Ectodermal cell (in vitro differentiated cells): ENCODE measurements at regions not wholly inside any gene's neighbourhood (a gene's known extent, or its start where the extent isn't known, plus 50 kb on each side); places are given as distances from the start of the nearest gene placed in this dataset.
"Not testable (repeated sequence)": the region's sequence is repeated elsewhere in the genome, so short reads cannot be mapped to it uniquely, and the experiment has no call there.

ENCODE experiments used
- H3K27ac ChIP-seq: 2 replicates; pipeline ENCODE4 v1.7.0; 2013; ENCODE audit warnings: mild to moderate bottlenecking, low read depth, low read length; ENCODE audit not compliant: insufficient read depth, poor library complexity, severe bottlenecking
- H3K27me3 ChIP-seq: 2 replicates; pipeline ENCODE4 v1.7.0; 2013; ENCODE audit warnings: mild to moderate bottlenecking, low read length; ENCODE audit not compliant: insufficient read depth, control insufficient read depth, poor library complexity, severe bottlenecking
- H3K36me3 ChIP-seq: one replicate; pipeline ENCODE4 v1.7.0; 2013; ENCODE audit warnings: low read length; ENCODE audit not compliant: control insufficient read depth, insufficient read depth
- H3K4me1 ChIP-seq: one replicate; pipeline ENCODE4 v1.7.0; 2013; ENCODE audit warnings: low read length; ENCODE audit not compliant: control insufficient read depth, insufficient read depth
- H3K4me3 ChIP-seq: 2 replicates; pipeline ENCODE4 v1.7.0; 2013; ENCODE audit warnings: low read depth, low read length, control low read depth; ENCODE audit not compliant: insufficient read depth
- H3K9me3 ChIP-seq: 2 replicates; pipeline ENCODE4 v1.7.0; 2013; ENCODE audit warnings: mild to moderate bottlenecking, low read length, moderate library complexity; ENCODE audit not compliant: control insufficient read depth
- WGBS, 2 experiments: methylation state at CpG; one replicate each; pipeline ENCODE4 v1.1.7; 2013; ENCODE audit warnings: missing lambda C conversion rate in 2 of 2; 5-methylcytosine and 5-hydroxymethylcytosine counted together

DNA sequence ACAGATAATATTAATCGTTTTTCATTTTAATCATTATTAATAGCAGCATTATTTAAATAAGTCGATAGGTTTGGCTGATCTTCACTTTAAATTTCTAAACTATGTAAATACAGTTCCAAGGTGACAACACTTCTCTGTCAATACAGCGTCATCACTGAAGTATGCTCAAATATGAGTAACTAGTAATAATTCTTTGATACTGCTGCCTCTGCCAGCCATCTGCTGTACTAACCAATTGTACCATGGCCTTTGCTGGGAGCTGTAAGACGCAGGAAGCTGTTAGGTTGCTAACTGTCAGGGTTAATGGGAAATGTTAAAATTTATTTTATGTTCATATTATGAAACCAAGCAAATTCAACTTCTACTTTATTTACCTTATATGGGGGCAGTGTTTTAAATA is 1650.5 kb upstream of the LRRTM3 start:
- Histone ChIP-seq H3K36me3 (no peaks in the 10 kb centered on the region), H3K27ac (no peak overlapping the region), H3K4me1 (no peaks in the 10 kb centered on the region), H3K27me3 (peaks cover 6% of the 10 kb centered on the region), H3K9me3 (no peaks in the 10 kb centered on the region), H3K4me3 (no peak overlapping the region)
- 83 to 100% methylated on average over 1 to 2 of the region's 4 CpGs for WGBS, 2 experiments

DNA sequence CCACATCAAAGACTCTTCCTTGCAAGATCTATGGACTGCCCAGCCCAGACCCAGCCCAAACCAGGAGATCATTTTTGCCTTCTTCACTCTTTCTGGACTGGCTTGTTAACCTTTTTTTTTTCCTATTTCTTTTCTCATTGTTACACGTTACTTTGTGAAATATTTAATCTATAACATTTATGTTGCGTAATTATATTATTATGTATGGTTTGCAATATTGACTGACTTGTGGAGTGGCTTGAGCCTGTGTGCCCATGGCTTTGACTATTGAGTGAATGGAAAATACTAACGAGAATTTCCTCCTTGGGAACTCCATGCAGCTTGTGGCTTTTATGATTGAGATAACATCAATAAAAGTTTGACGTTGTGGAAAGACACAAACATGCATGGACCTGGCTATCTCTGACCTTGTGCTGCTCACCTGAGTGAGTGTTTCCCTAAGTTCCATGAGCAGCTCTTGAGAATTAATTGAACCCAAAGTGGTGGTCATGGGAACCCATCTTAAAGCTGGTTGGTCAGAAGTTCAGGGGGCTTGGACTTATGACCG is 1641.3 kb upstream of the LRRTM3 start:
- H3K36me3 ChIP-seq = no peaks in the 10 kb centered on the region
- no peaks in the 10 kb centered on the region for H3K27me3 ChIP-seq
- no peak overlapping the region for H3K27ac ChIP-seq
- 94 to 97% methylated on average over 3 to 5 of the region's 5 CpGs for WGBS, 2 experiments
- H3K4me1 ChIP-seq = no peaks in the 10 kb centered on the region
- H3K4me3 ChIP-seq = no peak overlapping the region
- no peaks in the 10 kb centered on the region for H3K9me3 ChIP-seq

DNA sequence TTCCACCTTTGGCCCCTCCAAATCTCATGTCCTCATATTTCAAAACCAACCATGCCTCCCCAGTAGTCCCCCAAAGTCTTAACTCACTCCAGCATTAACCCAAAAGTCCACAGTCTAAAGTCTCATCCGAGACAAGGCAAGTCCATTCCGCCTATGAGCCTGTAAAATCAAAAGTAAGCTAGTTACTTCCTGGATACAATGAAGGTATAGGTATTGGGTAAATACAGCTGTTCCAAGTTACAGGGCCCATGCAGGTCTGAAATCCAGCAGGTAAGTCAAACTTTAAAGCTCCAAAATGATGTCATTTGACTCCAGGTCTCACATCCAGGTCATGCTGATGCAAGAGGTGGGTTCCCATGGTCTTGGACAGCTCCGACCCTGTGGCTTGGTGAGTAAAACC is 1640.1 kb upstream of the LRRTM3 start:
- not testable (repeated sequence) for H3K4me1 ChIP-seq, H3K4me3 ChIP-seq, H3K27ac ChIP-seq, H3K27me3 ChIP-seq, H3K9me3 ChIP-seq, H3K36me3 ChIP-seq
- 93% methylated on average over 3 of the region's 3 CpGs for WGBS, 2 experiments

DNA sequence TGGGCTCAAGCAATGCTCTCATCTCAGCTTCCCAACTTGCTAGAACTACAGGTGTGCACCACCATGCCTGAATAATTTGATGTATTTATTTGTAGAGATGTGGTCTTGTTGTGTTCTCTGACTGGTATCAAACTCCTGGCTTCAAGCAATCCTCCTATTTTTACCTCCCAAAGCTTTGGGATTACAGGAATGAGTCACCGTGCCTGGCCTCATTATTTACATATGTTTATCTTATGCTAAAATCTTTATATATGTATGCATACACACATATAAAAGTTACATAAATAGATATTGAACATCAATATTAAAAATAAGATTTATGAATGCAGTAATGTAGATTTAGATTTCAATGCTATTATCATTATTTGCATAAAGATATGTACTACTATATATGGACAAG is 1634.5 kb upstream of the LRRTM3 start:
- Histone ChIP-seq H3K27ac (no peak overlapping the region), H3K4me1 (no peaks in the 10 kb centered on the region), H3K27me3 (no peaks in the 10 kb centered on the region), H3K36me3 (no peaks in the 10 kb centered on the region), H3K9me3 (no peaks in the 10 kb centered on the region), H3K4me3 (no peak overlapping the region)
- no CpG with 5 or more reads among the region's 1 CpG for WGBS, 2 experiments

DNA sequence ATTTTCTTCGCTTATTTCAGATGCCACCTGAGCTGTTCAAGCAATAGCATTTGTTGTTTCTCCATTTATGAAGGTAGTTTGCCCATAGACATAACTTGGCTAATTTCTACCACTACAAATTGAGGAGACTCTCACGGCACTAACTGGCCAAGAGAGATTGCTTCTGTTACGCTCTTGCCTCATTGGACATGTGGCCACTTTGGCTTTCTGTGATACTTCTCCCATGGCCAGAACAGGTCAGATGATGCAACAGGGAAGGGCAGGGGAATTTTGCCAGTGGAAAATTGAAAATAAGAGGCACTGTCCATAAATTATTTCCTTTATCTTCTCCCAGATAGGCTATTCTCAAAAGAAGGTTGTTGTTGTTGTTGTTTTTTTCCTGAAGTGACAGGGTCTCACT is 1633.3 kb upstream of the LRRTM3 start:
- Histone ChIP-seq H3K4me3 (no peak overlapping the region), H3K27me3 (no peaks in the 10 kb centered on the region), H3K36me3 (no peaks in the 10 kb centered on the region), H3K27ac (no peak overlapping the region), H3K9me3 (no peaks in the 10 kb centered on the region), H3K4me1 (no peaks in the 10 kb centered on the region)
- 97 to 98% methylated on average over 3 of the region's 3 CpGs for WGBS, 2 experiments

DNA sequence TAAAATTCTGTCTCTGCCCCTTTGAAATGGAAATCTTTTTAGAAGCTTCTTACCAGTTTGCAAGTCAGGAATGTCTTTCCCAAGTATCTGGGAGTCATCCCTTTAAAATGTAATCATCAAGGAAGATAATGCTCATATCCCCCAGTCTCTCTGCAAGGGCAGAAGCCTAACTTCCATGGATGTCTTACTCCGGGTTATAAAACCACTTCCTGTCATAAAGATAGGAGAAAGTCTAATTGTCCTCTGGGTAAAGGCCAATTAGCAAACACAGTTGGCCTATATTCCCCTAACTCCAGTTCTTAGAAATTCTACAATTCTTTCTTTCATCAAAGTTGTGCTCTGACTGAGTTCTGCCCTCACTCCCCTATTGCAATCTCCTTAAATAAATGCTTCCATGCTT is 1631.5 kb upstream of the LRRTM3 start:
- WGBS, 2 experiments = 59 to 75% methylated on average over 1 of the region's 1 CpG
- Histone ChIP-seq H3K4me1 (no peaks in the 10 kb centered on the region), H3K27me3 (no peaks in the 10 kb centered on the region), H3K27ac (no peak overlapping the region), H3K4me3 (no peak overlapping the region), H3K9me3 (no peaks in the 10 kb centered on the region), H3K36me3 (no peaks in the 10 kb centered on the region)

DNA sequence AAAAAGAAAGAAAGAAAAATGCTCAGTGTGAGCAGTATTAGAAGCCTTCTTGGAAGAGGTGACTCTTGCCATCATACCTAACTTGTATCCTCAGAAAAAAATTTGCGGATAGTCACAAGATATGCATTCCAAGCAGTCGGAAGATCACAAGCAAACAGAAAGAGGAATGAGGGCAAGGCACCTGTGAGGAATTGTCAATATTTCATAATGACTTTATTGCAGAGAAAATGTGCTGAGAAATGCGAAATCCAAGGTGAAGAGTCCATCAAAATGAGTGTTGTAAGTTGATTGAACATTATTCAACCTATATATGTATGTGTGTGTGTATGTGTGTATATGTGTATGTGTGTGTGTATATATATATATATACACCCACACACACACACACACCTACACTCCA is 1624.7 kb upstream of the LRRTM3 start:
- Histone ChIP-seq H3K4me1 (no peaks in the 10 kb centered on the region), H3K27ac (no peak overlapping the region), H3K27me3 (no peaks in the 10 kb centered on the region), H3K9me3 (no peaks in the 10 kb centered on the region), H3K4me3 (no peak overlapping the region), H3K36me3 (no peaks in the 10 kb centered on the region)
- 89 to 97% methylated on average over 3 of the region's 3 CpGs for WGBS, 2 experiments

DNA sequence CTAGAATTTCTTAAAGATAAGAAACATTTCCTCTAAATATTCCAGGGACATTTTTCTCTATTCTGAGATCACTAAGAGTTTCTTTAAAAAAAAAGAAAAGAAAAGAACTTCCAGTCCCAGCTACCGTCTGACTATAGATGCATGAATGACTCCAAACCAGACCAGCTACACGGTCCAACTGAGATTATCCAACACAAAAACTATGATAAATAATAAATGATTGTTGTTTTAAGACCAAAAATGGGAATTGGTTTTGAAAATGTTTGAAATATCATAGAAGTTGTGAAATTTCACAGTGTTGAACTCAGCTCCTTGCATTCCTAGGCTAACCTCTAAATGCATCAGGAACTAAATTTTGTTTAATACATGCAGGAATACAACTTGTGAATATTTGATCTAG is 1619.6 kb upstream of the LRRTM3 start:
- Histone ChIP-seq H3K27ac (no peak overlapping the region), H3K9me3 (no peaks in the 10 kb centered on the region), H3K4me1 (no peaks in the 10 kb centered on the region), H3K4me3 (no peak overlapping the region), H3K27me3 (no peaks in the 10 kb centered on the region), H3K36me3 (no peaks in the 10 kb centered on the region)
- WGBS, 2 experiments = no CpG with 5 or more reads among the region's 2 CpGs

DNA sequence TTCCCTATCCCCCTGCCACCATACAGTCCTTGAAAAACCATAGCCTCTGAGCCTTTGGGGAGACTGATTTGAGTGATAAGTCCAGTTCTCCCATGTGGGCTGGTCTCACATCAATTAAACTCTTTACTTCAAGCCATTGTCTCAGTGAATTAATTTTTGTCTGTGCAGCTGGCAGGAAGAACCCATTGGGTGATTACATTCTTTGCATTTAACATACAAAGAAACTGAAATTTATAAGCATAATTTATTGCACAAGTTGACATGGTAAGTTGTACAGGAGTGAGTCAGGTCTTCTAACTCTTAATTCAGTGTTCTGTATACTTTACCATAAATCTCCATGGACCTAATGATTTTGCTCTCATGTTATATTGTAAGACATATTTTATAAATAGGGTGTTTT is 1613.0 kb upstream of the LRRTM3 start:
- Histone ChIP-seq H3K27ac (no peak overlapping the region), H3K36me3 (no peaks in the 10 kb centered on the region), H3K9me3 (no peaks in the 10 kb centered on the region), H3K4me1 (no peaks in the 10 kb centered on the region), H3K4me3 (no peak overlapping the region), H3K27me3 (no peaks in the 10 kb centered on the region)

DNA sequence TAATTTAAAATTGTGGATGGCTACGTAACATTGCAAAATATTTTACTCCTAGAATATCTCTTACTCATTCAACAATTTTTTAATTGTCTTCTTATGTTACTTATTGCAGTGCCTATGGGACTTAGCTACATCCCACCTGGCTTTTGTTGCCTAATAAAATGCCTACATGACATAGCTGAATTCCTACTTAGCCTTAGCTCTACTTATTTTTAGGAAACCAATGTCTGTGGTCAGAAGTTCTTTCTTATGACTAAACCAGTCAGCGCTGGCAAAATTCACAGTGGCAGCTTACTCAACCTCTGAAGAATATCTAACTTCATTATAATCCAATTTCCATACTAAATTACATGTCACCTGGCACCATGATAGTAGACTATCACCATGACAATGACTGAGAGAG is 1612.4 kb upstream of the LRRTM3 start:
- no peak overlapping the region for H3K4me3 ChIP-seq
- H3K27ac ChIP-seq = no peak overlapping the region
- no peaks in the 10 kb centered on the region for H3K27me3 ChIP-seq
- H3K36me3 ChIP-seq = no peaks in the 10 kb centered on the region
- H3K4me1 ChIP-seq = no peaks in the 10 kb centered on the region
- no peaks in the 10 kb centered on the region for H3K9me3 ChIP-seq
- WGBS, 2 experiments = 88 to 97% methylated on average over 1 to 2 of the region's 2 CpGs

DNA sequence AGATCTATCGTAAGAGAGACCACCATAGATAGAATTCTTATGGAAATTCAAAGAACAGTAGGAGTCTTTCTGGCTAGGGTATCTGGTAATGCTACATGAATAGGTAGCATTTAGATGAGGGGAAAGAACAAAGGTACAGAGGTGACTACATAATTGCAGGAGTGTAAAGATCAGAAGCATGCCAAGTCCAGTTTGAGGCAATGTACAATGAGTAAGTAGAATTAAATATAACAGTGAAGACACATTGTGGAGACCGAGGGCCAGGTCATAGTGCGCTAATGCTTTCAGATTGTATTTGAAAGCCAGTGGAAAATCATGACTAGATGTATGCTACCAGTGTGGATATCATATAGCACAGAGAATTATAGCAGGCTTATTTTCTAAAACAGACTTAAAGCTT is 1611.6 kb upstream of the LRRTM3 start:
- Histone ChIP-seq H3K36me3 (no peaks in the 10 kb centered on the region), H3K27ac (no peak overlapping the region), H3K27me3 (no peaks in the 10 kb centered on the region), H3K4me3 (no peak overlapping the region), H3K9me3 (no peaks in the 10 kb centered on the region), H3K4me1 (no peaks in the 10 kb centered on the region)
- 96 to 97% methylated on average over 3 of the region's 3 CpGs for WGBS, 2 experiments
